ENCODE measurements at regions not wholly inside any gene's neighbourhood (a gene's known extent, or its start where the extent isn't known, plus 50 kb on each side); places are given as distances from the start of the nearest gene placed in this dataset.

DNA sequence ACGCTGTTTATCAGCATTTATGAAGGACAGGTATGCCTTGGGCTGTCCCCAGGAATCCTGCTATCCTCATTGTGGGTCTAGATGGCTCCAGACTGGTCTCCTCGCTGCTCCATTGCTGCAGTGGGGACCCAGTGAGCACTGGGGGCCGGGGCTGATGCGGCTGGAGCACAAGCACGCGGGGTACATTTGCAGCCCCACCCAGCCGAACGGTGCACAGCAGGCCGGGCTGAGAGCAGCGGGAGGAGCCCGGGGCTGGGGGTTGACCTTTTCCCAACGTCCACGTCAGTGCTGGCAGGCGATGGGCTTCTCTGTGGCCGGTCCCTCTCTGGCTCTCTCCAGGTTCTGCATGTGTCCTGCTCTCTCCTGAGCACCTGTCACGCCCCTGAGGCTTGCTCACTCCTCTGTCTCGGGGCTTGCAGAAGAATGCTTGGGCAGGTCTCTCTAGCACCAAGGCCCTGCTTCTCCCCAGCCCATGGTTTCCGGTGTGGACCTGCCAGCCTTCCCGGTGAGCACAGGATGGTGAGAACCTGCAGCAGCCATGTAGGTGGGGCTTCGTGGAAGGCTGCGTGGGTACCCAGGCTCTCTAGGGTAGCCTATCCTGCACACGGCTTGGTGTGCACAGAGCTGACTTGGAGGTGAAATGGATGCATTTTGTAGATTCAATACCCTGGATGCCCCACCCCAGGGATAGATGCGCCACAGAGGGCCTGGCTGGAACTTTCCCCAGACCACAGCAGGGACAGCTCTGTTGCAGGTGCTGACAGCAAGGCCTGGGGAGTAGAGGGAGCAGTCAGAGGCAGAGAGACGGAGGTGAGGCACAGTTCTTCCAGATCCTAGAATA lies 89.1 kb upstream of the ADRA2C start:
- peak overlapping the region; percentile 35 to 72 (median 60); a peak in 20 of 22 replicates for H3K4me2 ChIP-seq
- peak overlapping the region in 2 of 11 experiments; percentile 7 to 47; a peak in 3 of 22 replicates for H3K9ac ChIP-seq
- no peaks in the 10 kb centered on the region for H3K27me3 ChIP-seq
- TF ChIP-seq Cebpa-rat (IDR thresholded peaks at IDR 0.05), result no peak
- no peaks in the 10 kb centered on the region for H3K36me3 ChIP-seq
- H3K9me3 ChIP-seq (replicated peaks in 1 of 11), result peaks cover 0 to 18% (median 12%) of the 10 kb centered on the region in 11 experiments; a peak in 20 of 22 replicates
- H3K4me3 ChIP-seq, result no peak overlapping the region
- H3K27ac ChIP-seq, result peak overlapping the region in 7 of 11 experiments; percentile 1 to 38 (median 28); a peak in 6 of 22 replicates
- H3K4me1 ChIP-seq, result peaks cover 17 to 48% (median 38%) of the 10 kb centered on the region in 10 experiments
- H4K20me1 ChIP-seq, result no peaks in the 10 kb centered on the region; a peak in 1 of 22 replicates

DNA sequence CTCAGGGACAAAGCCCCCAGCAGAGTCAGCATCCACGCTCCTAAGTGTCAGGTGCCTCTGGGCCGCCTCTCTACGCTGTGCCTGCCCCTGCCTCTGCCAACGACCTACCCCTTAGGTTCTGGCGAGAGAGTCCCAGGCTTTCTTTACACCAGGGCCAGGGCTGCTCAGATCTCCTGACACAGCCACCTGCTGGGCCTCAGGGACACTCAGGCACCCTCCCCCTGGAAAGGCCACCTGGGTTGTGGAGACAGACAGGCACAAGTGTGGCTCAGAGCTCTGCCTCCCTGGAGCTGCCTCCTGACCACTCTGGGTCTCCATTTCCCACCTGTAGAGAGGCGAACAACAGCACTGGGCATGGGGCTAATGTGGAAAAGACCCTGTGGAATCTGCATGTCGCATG lies 90.0 kb upstream of the ADRA2C start:
- Histone ChIP-seq H3K9me3 (replicated peaks in 1 of 11) (peaks cover 0 to 20% (median 12%) of the 10 kb centered on the region in 11 experiments; a peak in 20 of 22 replicates), H3K36me3 (no peaks in the 10 kb centered on the region), H3K4me1 (peaks cover 17 to 48% (median 38%) of the 10 kb centered on the region in 10 experiments), H4K20me1 (no peaks in the 10 kb centered on the region; a peak in 1 of 22 replicates), H3K27me3 (no peaks in the 10 kb centered on the region), H3K27ac (peak overlapping the region in 1 of 11 experiments; percentile 12; a peak in 2 of 22 replicates), H3K4me2 (peak overlapping the region in 8 of 11 experiments; percentile 4 to 71 (median 58); a peak in 9 of 22 replicates), H3K9ac (no peak overlapping the region), H3K4me3 (no peak overlapping the region)
- no peak for TF ChIP-seq Cebpa-rat (IDR thresholded peaks at IDR 0.05)

DNA sequence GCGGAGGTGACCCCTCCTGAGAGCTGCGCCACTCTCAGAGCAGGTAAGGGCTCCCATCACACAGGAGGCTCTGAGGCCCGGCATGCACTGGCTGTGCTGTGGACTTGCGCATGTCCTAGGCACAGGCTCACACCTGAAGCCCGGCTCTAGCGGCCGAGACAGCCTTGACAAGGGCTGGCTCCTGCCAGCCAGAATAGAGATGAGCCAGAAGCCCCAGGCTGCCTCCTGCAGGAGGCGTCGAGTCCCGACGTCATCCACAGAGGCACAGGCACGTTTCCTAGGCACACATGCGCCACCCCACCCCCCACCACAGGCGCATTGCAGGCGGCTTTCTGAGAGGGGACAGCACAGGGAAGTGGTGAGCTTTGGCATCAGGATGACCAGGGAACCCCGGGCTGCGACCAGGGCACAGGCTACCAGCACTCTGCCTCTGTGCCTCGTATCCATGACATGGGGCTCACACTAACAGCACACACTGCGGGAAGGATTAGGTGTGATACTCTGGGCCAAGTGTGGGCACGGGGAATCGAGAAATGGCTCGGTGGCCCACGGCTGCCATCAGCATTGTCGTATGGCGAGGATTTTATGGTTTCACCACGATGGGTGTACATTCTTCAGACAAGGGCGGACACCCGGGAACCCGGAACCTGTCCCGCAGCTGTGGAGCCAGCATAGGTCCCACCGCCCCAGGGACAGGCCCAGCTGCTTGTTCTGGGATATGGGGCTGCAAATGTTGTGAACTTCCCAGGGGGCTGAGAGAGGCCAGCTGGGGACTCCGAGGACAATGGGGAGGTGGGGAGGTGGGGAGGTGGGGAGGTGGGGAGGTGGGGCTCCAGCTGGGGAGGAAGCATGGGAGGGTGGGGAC lies 90.7 kb upstream of the ADRA2C start:
- Histone ChIP-seq H3K27me3 (no peaks in the 10 kb centered on the region), H3K36me3 (no peaks in the 10 kb centered on the region), H3K27ac (no peak overlapping the region), H3K9me3 (replicated peaks in 1 of 11) (peaks cover 0 to 20% (median 12%) of the 10 kb centered on the region in 11 experiments; a peak in 20 of 22 replicates), H3K4me2 (peak overlapping the region in 2 of 11 experiments; percentile 18 to 23; a peak in 4 of 22 replicates), H3K4me1 (peaks cover 17 to 48% (median 38%) of the 10 kb centered on the region in 10 experiments), H3K9ac (no peak overlapping the region), H3K4me3 (no peak overlapping the region), H4K20me1 (no peaks in the 10 kb centered on the region; a peak in 1 of 22 replicates)
- TF ChIP-seq Cebpa-rat (IDR thresholded peaks at IDR 0.05), result no peak

DNA sequence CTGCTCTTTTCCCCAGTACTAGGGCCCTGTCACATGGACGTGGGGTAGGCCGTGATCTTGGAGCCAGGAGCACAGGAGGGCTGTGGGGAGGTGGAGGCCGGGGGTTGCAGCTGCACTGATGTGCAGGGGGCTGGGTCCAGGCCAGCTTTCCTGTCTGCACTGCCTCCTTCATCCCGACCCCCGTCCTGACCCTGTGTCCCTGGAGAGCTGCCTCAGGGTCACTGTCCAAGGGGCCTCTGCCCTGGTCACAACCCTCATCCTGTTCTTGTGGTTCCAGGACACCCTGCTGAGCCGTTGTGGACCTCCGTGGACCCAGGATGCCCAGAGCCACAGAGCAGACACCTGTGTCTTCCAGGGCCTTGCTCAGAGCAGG lies 91.7 kb upstream of the ADRA2C start:
- Histone ChIP-seq H3K9me3 (replicated peaks in 1 of 11) (peaks cover 0 to 20% (median 12%) of the 10 kb centered on the region in 11 experiments; a peak in 20 of 22 replicates), H3K36me3 (no peaks in the 10 kb centered on the region), H3K4me3 (no peak overlapping the region), H3K27ac (no peak overlapping the region), H3K4me1 (peaks cover 10 to 40% (median 31%) of the 10 kb centered on the region in 10 experiments; a peak in 19 of 20 replicates), H4K20me1 (no peaks in the 10 kb centered on the region; a peak in 1 of 22 replicates), H3K4me2 (no peak overlapping the region), H3K27me3 (no peaks in the 10 kb centered on the region), H3K9ac (no peak overlapping the region)
- TF ChIP-seq Cebpa-rat (IDR thresholded peaks at IDR 0.05), result no peak

DNA sequence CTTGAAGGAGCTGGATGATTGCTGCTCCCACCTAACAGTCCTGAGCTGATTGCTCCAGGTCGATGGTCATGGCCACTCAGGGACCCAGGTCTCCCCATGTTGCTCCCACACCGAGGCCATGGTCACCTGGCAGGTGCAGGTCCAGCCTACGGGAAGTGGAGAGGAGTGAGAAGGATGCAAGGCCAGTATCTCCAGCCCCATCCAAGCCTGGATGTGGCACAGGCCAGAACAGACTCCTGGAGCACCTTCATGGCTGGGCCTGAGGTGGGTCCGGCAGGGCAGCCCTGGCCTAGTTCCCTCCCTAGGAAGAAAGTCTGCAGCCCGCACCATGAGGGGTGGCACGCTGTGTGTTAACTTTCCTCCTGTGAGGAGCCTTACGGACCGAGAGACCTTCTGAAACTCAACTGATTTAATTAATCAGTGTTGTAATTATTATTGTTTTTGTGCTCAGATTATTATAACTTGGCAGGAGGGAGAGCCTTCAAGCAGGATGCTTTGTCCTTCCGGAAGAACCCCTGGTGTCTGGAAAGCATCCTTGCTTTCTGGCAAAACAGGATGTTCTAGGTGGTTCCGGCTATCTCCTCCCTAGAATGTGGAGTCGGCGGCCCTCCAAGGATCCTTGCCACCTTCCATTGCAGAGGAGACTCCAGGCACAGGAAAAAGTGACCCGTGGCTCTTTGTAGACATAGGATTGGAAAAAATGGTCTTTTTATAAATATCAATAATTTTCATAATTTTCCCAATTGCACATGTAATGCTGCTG lies 92.3 kb upstream of the ADRA2C start:
- Histone ChIP-seq H3K4me3 (no peak overlapping the region), H3K27ac (no peak overlapping the region), H3K36me3 (no peaks in the 10 kb centered on the region), H3K9me3 (replicated peaks in 1 of 11) (peaks cover 0 to 20% (median 12%) of the 10 kb centered on the region in 11 experiments; a peak in 20 of 22 replicates), H3K9ac (no peak overlapping the region), H3K27me3 (no peaks in the 10 kb centered on the region), H3K4me2 (no peak overlapping the region), H3K4me1 (peaks cover 7 to 35% (median 25%) of the 10 kb centered on the region in 10 experiments; a peak in 18 of 20 replicates), H4K20me1 (no peaks in the 10 kb centered on the region; a peak in 1 of 22 replicates)
- no peak for TF ChIP-seq Cebpa-rat (IDR thresholded peaks at IDR 0.05)

DNA sequence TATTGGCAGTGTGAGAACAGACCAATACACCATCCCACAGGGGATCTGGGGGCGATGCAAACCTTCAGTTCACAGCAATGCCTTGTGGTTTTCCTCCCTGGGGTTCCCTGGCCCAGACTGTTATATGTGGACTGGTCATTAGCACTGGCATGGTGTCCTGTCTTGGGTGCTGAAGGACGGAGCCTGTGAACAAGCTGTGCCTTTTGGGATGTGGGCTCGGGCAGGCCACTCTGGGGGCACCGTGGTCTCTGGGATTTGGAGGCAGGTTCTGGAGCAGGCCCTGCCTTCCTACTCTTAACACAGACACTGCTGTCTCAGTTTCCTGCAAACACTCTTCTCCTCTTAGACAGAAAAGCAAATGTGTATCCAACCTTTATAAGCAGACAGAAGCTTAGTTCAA lies 93.0 kb upstream of the ADRA2C start:
- peaks cover 0 to 20% (median 12%) of the 10 kb centered on the region in 11 experiments; a peak in 20 of 22 replicates for H3K9me3 ChIP-seq (replicated peaks in 1 of 11)
- no peaks in the 10 kb centered on the region for H3K36me3 ChIP-seq
- H3K4me3 ChIP-seq, result no peak overlapping the region
- no peak overlapping the region for H3K27ac ChIP-seq
- TF ChIP-seq Cebpa-rat (IDR thresholded peaks at IDR 0.05), result no peak
- H3K4me2 ChIP-seq, result no peak overlapping the region
- H3K9ac ChIP-seq, result no peak overlapping the region
- peaks cover 6 to 30% (median 22%) of the 10 kb centered on the region in 10 experiments; a peak in 17 of 20 replicates for H3K4me1 ChIP-seq
- no peaks in the 10 kb centered on the region for H3K27me3 ChIP-seq
- H4K20me1 ChIP-seq, result no peaks in the 10 kb centered on the region; a peak in 1 of 22 replicates

DNA sequence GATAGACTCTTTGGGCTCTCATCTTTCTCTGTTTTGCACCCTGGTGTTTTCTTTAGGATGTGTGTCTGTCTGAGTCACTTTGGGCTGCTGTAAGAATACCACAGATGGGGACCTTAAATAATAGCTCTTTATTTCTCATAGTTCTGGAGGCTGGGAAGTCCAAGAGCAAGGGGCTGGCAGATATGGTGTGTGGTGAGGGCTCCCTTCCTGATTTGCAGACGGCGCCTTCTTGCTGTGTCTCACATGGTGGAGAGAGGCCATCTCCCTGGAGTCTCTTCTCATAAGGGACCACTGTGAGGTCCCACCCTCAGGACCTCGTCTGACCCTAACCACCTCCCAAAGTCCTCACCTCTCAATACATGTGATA lies 93.7 kb upstream of the ADRA2C start:
- no peaks in the 10 kb centered on the region for H3K27me3 ChIP-seq
- no peaks in the 10 kb centered on the region; a peak in 1 of 22 replicates for H4K20me1 ChIP-seq
- H3K4me2 ChIP-seq, result no peak overlapping the region
- peaks cover 1 to 24% (median 15%) of the 10 kb centered on the region in 11 experiments for H3K9me3 ChIP-seq (replicated peaks in 1 of 11)
- no peaks in the 10 kb centered on the region for H3K36me3 ChIP-seq
- H3K27ac ChIP-seq, result no peak overlapping the region
- peaks cover 2 to 23% (median 15%) of the 10 kb centered on the region in 10 experiments; a peak in 17 of 20 replicates for H3K4me1 ChIP-seq
- H3K9ac ChIP-seq, result no peak overlapping the region
- no peak overlapping the region for H3K4me3 ChIP-seq
- TF ChIP-seq Cebpa-rat (IDR thresholded peaks at IDR 0.05), result no peak
